CD4-positive, alpha-beta T cell treated with Interleukin-17A for 1 hour (primary cell): ENCODE measurements at regions not wholly inside any gene's neighbourhood (a gene's known extent, or its start where the extent isn't known, plus 50 kb on each side); places are given as distances from the start of the nearest gene placed in this dataset.

Experiments
- DNase-seq: peaks from one replicate; pipeline ENCODE4 v3.0.0-alpha.2; 2020

DNA sequence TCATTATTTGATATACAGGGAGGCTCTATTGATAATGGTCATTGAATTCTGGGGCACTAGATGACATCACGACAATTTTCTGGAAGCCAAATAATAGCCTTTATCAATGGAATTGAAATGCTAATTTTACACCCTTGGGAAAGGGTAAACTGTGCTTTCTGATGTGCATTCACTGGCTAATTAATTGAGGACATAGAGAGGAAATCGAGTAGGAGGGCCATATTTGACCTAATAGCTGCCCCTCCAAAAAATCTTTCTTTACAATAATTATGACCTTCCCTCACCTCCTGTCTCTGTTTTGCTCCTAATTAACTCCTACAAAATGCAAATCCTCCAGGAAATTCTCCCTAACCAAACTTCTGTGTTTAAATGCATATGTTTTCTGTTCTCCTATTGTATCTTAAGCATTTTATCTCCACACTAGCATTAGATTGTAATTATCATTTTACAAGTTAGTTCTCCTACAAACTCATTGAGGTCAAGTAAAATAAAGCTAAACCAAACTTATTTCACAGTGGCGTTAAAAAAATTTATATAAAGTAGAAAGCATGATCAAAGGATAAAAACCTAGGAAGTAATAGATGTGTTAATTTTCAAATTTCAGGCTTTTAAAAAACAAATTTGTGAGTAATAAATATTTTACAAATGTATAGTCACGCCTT, 1414.0 kb upstream of the AGA start:
- DNase-seq, result no peak

DNA sequence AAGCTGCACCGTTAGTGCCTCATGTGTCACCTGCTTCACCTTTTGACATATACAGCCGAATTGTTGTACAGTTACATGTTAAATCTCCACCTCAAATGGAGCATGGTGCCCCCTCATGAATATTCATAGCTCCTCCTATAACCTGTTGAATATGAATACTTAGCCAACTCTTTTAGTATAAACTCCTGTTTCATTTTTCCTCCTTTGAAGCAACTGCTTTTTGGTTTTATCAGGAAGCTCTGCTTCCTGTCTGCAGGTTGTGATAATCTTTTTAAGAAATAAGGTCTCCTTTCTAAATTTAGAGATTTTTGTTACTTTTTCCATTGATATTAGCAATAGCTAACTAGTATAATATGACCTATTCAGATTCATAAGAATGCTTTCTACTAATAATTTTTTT, 1429.2 kb upstream of the AGA start:
- no peak for DNase-seq

- DNase-seq, result no peak
Observed at GRCh38 chr4:178881937-178882336, 1439.7 kb upstream of the AGA start.

- DNase-seq, result no peak
Observed at GRCh38 chr4:178894126-178894525, 1451.9 kb upstream of the AGA start.

GRCh38 chr4:178899084-178899483, 1456.8 kb upstream of the AGA start:
- DNase-seq, result no peak

- DNase-seq, result no peak
Observed at GRCh38 chr4:178917756-178918155, 1475.5 kb upstream of the AGA start.

GRCh38 chr4:178937130-178937529, 1494.9 kb upstream of the AGA start:
- DNase-seq, result no peak

DNA sequence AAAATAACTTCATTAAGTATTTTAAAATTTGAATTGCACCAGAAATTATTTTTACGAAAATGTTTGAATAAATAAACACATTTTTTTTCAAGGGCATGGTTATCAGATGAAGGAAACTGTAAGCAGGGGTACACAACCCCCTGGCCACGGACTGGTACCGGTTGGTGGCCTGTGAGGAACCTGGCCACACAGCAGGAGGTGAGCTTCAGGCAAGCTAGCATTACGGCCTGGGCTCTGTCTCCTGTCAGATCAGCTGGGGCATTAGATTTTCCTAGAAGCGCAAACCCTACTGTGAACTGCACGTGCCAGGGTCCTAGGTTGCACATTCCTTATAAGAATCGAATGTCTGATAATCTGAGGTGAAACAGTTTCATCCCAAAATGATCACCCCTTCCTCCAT, 1499.7 kb upstream of the AGA start:
- no peak for DNase-seq

- DNase-seq, result no peak
Observed at GRCh38 chr4:178953447-178954120, 1511.3 kb upstream of the AGA start.

DNA sequence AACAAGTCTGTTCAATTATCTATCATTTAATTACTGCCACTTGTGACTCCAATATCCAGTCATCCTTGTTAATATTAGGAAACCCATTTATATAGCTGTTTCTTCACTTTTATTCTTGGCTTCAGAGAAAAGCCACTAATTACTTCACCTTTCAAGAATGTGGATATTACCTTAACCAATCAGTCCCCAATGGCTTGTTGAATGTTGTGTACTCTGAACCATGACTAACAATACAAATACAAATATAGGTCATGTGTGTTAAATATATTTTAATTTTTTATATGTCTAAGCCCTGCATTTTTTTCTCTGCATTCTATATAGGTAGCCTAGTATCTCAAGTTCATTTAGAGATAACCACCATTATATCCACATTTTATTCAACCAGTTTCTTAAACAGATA, 1513.4 kb upstream of the AGA start:
- DNase-seq, result no peak

DNA sequence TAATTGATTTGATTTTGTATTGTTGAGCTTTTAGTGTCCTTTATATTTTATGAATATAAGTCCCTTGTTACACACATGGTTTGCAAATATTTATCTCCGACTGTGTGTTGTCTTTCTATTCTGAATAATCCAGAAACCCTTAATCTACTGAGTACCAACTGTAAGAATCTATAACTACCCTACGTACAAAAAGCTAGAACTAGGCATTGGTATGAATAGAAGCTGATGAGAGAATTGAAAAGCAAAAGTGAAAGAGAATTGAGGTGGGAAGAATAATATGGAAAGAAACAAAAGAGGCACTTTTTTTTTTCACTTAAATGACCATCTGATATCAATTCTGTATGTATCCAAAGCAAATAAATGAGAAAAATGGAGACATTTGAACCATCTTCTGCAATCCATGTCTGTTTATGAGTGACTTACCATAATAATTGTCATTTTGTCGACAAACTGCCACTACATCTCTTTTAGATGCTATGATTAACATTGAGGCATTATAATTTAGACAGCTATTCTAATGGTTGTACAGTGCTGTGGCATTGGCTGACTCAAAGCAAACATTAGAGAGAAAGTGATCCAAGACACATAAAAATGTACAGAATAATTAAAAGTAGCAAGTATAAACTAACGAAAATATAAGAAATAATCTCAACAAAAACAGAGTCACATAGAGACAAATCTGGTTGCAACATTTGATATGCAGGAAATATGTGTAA, 1516.6 kb upstream of the AGA start:
- DNase-seq, result no peak

GRCh38 chr4:178963446-178964045, 1521.3 kb upstream of the AGA start:
- DNase-seq, result no peak

GRCh38 chr4:178966644-178967043, 1524.4 kb upstream of the AGA start:
- DNase-seq, result no peak

DNA sequence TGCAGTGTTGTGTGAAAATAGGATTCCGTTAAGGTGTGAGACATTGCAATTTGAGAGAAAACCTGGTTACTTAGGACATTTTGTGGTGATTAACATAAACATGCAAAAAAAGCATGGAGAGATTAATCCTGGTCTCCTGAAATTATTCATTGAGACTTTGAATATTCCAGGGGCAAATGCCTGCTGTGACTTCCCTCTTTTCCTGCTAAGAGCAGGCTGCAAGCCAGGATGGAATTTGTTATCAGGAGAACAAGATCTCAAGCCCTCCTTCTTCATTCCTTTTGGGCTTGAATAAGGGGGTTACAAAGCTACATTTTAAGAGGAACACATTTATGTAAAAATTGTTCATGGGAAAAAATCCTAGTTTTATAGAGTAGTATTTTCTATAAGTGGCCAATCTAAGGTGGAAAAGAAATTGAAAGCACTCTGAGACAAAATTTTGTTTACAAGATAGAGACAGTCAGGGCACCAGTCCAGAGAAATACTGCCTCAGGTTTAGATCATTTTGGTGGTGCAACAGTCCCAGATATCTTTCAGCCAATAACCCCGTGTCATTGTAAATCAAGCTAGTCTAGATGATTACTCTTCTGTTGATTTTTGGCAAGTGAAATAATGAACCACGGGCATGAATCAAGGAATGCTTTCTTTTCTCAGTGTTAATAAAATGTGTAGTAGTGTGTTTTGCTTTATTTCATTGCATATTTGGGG, 1528.3 kb upstream of the AGA start:
- DNase-seq, result no peak

GRCh38 chr4:178976861-178977260, 1534.6 kb upstream of the AGA start:
- no peak for DNase-seq

GRCh38 chr4:178993306-178993705, 1551.1 kb upstream of the AGA start:
- no peak for DNase-seq

- no peak for DNase-seq
Observed at GRCh38 chr4:179001918-179002317, 1559.7 kb upstream of the AGA start.

DNA sequence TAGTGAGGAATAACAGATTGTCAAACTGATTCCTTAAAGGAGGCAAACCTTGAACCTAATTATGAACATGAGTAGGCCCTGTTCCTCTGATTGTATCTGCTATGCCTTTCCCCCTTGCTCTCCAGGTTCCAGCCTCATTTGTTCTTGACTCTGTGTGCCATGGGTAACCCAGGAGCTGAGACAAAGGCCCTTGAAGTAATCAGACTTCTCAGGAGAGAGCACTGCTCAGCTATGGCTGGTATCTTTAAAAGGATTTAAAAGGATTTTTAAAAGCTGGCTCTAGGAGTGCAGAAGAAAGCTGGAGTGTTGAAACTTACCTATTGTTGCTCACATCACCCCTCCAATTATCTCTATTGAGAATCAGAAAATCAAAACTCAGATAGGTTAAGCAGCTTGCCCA, 1565.5 kb upstream of the AGA start:
- DNase-seq, result no peak

DNA sequence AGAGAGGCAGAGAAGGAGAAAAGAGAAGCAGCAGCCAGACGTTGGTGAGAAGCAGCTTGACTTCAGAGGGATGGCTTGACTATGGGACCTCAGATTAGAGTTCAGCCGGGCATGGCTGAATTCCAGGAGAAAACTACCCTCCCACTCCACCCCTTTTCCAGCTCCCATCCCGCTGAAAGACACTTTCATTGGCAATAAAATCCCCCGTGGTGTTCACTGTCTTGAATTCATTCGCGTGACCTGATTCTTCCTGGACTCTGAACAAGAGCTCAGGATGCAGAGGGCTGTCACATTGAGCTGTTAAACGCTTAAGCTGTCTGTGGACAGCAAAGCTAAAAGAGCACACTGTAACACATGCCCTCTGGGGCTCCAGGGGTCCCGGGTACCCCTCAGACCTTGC, 1575.3 kb upstream of the AGA start:
- DNase-seq, result no peak

- no peak for DNase-seq
Observed at GRCh38 chr4:179027569-179027968, 1585.3 kb upstream of the AGA start.

GRCh38 chr4:179028321-179028720, 1586.1 kb upstream of the AGA start:
- DNase-seq, result no peak

DNA sequence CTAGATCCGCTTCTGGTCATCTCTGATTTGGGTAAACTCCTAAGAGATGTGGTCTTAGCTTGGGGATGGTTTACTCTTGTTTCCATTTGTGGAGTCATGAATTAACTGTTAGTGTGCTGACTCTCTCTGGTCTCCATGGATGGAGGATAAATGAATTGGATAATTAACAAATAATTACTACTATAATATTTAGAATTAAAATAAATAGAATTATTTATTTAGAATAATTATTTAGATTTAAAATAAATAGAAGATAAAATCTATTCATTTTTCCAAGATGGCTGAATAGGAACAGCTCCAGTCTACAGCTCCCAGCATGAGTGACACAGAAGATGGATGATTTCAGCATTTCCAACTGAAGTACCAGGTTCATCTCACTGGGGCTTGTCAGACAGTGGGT, 1587.4 kb upstream of the AGA start:
- DNase-seq, result no peak

GRCh38 chr4:179040259-179040658, 1598.0 kb upstream of the AGA start:
- DNase-seq, result no peak
